SK-N-SH treated with all-trans-retinoic acid at 6 μM for 48 hours (cell line): ENCODE measurements at regions not wholly inside any gene's neighbourhood (a gene's known extent, or its start where the extent isn't known, plus 50 kb on each side); places are given as distances from the start of the nearest gene placed in this dataset.

Experiments used
- ATAC-seq: fragments of 200-7000 bp; cut with Tn5 transposase; 3 replicates; pipeline ENCODE4 v1.9.1; 2020; ENCODE audit warnings: mild to moderate bottlenecking, moderate library complexity
- ARNTL ChIP-seq: fragments of 450-650 bp; formaldehyde crosslinking; IDR thresholded peaks from 2 replicates; pipeline ENCODE4 v1.5.0; 2020; ENCODE audit warnings: low read depth, mild to moderate bottlenecking, moderate library complexity, borderline replicate concordance
- BACH2 ChIP-seq: fragments of 250-450 bp; sonication (Bioruptor Pico); IDR thresholded peaks from 2 replicates; pipeline ENCODE4 v1.9.0; 2021; ENCODE audit warnings: mild to moderate bottlenecking, borderline replicate concordance
- CSDC2 ChIP-seq: fragments of 250-450 bp; sonication (Bioruptor Pico); IDR thresholded peaks from 2 replicates; pipeline ENCODE4 v1.5.0; 2020; ENCODE audit warnings: mild to moderate bottlenecking, moderate library complexity
- GLIS3 ChIP-seq: fragments of 250-450 bp; sonication (Bioruptor Pico); IDR thresholded peaks from 2 replicates; pipeline ENCODE4 v1.5.0; 2020; ENCODE audit warnings: mild to moderate bottlenecking, moderate library complexity
- ISL1 ChIP-seq: fragments of 250-450 bp; sonication (Bioruptor Pico); IDR thresholded peaks from 2 replicates; pipeline ENCODE4 v2.1.2; 2022; ENCODE audit warnings: mild to moderate bottlenecking, moderate library complexity
- OSR1 ChIP-seq: fragments of 250-450 bp; sonication (Bioruptor Pico); IDR thresholded peaks from 2 replicates; pipeline ENCODE4 v1.8.0; 2022; ENCODE audit warnings: moderate library complexity, mild to moderate bottlenecking, inconsistent platforms
- PATZ1 ChIP-seq: fragments of 250-450 bp; sonication (Bioruptor Pico); IDR thresholded peaks from 2 replicates; pipeline ENCODE4 v1.8.0; 2020; ENCODE audit warnings: mild to moderate bottlenecking, moderate library complexity, borderline replicate concordance
- PPARA ChIP-seq: fragments of 250-450 bp; sonication (Bioruptor Pico); IDR thresholded peaks from 2 replicates; pipeline ENCODE4 v1.5.0; 2020; ENCODE audit warnings: mild to moderate bottlenecking, borderline replicate concordance
- RARB ChIP-seq: fragments of 250-450 bp; sonication (Bioruptor Pico); IDR thresholded peaks from 2 replicates; pipeline ENCODE4 v1.8.0; 2021; ENCODE audit warnings: mild to moderate bottlenecking, moderate library complexity
- SNAI2 ChIP-seq: fragments of 250-450 bp; sonication (Bioruptor Pico); IDR thresholded peaks from 2 replicates; pipeline ENCODE4 v1.5.0; 2020; ENCODE audit warnings: mild to moderate bottlenecking, moderate library complexity
- TCF4 ChIP-seq: fragments of 250-450 bp; sonication (Bioruptor Pico); IDR thresholded peaks from 2 replicates; pipeline ENCODE4 v1.8.0; 2021; ENCODE audit warnings: mild to moderate bottlenecking, moderate library complexity, borderline replicate concordance
- TOX ChIP-seq: fragments of 250-450 bp; sonication (Bioruptor Pico); IDR thresholded peaks from 2 replicates; pipeline ENCODE4 v1.8.0; 2021; ENCODE audit warnings: mild to moderate bottlenecking, moderate library complexity, borderline replicate concordance
- ZC3H10 ChIP-seq: fragments of 250-450 bp; sonication (Bioruptor Pico); IDR thresholded peaks from 2 replicates; pipeline ENCODE4 v1.5.1; 2021; ENCODE audit warnings: mild to moderate bottlenecking, moderate library complexity
- ZFP30 ChIP-seq: fragments of 450-650 bp; formaldehyde crosslinking; IDR thresholded peaks from 2 replicates; pipeline ENCODE4 v1.5.0; 2022; ENCODE audit warnings: mild to moderate bottlenecking, moderate library complexity
- ZNF565 ChIP-seq: fragments of 450-650 bp; formaldehyde crosslinking; conservative IDR thresholded peaks from 2 replicates; pipeline ENCODE4 v1.5.0; 2020; ENCODE audit warnings: low read depth, mild to moderate bottlenecking, moderate library complexity
- ZNF70 ChIP-seq: fragments of 450-650 bp; formaldehyde crosslinking; IDR thresholded peaks from 2 replicates; pipeline ENCODE4 v1.5.0; 2020; ENCODE audit warnings: mild to moderate bottlenecking, moderate library complexity
- ZNF8 ChIP-seq: fragments of 450-650 bp; formaldehyde crosslinking; IDR thresholded peaks from 2 replicates; pipeline ENCODE4 v1.5.0; 2020; ENCODE audit warnings: mild to moderate bottlenecking, moderate library complexity
- TF ChIP-seq, protein P1 (sequence below): fragments of 250-450 bp; sonication (Bioruptor Pico); IDR thresholded peaks from 2 replicates; pipeline ENCODE4 v1.5.0; 2020; ENCODE audit warnings: mild to moderate bottlenecking, moderate library complexity
- TF ChIP-seq, protein P2 (sequence below): fragments of 250-450 bp; sonication (Bioruptor Pico); IDR thresholded peaks from 2 replicates; pipeline ENCODE4 v1.5.1; 2020; ENCODE audit warnings: low read depth, mild to moderate bottlenecking, moderate library complexity
- TF ChIP-seq, protein P3 (sequence below): fragments of 250-450 bp; sonication (Bioruptor Pico); IDR thresholded peaks from 2 replicates; pipeline ENCODE4 v1.5.1; 2021; ENCODE audit warnings: mild to moderate bottlenecking, moderate library complexity

GRCh38 chr2:17030047-17030446, 364.4 kb upstream of the CYRIA start:
- ATAC-seq, result no peak; the same call in 2 of the 3 replicates
- TF ChIP-seq BACH2 (CRISPR knock-in tag), result no peak
- 0 out of 2 replicates have a peak, but pooled peaks have one; percentile 3 for TF ChIP-seq ZNF8 (CRISPR knock-in tag)
- TF ChIP-seq ZFP30 (CRISPR knock-in tag), result no peak
- TF ChIP-seq SNAI2 (CRISPR knock-in tag), result 0 out of 2 replicates have a peak, but pooled peaks have one; percentile 15
- TF ChIP-seq PPARA (CRISPR knock-in tag), result no peak
- no peak for TF ChIP-seq ARNTL (CRISPR knock-in tag)
- no peak for TF ChIP-seq GLIS3 (CRISPR knock-in tag)
- TF ChIP-seq TCF4 (CRISPR knock-in tag), result peak; percentile 90; the same call in 1 of the 2 replicates
- TF ChIP-seq, protein P1, sequence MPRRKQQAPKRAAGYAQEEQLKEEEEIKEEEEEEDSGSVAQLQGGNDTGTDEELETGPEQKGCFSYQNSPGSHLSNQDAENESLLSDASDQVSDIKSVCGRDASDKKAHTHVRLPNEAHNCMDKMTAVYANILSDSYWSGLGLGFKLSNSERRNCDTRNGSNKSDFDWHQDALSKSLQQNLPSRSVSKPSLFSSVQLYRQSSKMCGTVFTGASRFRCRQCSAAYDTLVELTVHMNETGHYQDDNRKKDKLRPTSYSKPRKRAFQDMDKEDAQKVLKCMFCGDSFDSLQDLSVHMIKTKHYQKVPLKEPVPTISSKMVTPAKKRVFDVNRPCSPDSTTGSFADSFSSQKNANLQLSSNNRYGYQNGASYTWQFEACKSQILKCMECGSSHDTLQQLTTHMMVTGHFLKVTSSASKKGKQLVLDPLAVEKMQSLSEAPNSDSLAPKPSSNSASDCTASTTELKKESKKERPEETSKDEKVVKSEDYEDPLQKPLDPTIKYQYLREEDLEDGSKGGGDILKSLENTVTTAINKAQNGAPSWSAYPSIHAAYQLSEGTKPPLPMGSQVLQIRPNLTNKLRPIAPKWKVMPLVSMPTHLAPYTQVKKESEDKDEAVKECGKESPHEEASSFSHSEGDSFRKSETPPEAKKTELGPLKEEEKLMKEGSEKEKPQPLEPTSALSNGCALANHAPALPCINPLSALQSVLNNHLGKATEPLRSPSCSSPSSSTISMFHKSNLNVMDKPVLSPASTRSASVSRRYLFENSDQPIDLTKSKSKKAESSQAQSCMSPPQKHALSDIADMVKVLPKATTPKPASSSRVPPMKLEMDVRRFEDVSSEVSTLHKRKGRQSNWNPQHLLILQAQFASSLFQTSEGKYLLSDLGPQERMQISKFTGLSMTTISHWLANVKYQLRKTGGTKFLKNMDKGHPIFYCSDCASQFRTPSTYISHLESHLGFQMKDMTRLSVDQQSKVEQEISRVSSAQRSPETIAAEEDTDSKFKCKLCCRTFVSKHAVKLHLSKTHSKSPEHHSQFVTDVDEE (CRISPR knock-in tag), result peak; percentile 91

- TF ChIP-seq, protein P1 (CRISPR knock-in tag), result no peak
- no peak for TF ChIP-seq ISL1
- TF ChIP-seq ZFP30 (CRISPR knock-in tag), result no peak
- no peak for ATAC-seq
These were observed 346.7 kb upstream of the CYRIA start for GRCh38 chr2:17012297-17012696.

- TF ChIP-seq ISL1 (peak; percentile 32; the same call in 1 of the 2 replicates), TCF4 (CRISPR knock-in tag) (peak; percentile 59), ZC3H10 (CRISPR knock-in tag) (no peak), SNAI2 (CRISPR knock-in tag) (peak; percentile 92)
- ATAC-seq, result no peak
These were observed 344.5 kb upstream of the CYRIA start for GRCh38 chr2:17010104-17010503.

DNA sequence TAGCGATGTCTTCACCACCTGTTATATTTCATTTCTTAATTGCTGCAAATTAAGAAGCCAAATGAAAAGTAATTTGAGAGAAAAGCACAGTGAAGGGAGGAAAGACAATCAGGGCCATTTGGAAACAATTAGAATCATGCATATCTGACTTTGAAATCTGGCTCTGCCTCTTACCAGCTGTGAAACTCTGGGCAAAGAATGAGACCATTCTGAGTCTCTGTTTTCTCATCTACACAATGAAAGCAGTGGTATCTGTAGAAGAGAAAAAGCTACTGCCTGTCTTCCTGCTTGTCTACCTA, 334.5 kb upstream of the CYRIA start:
- ATAC-seq, result no peak; the same call in 2 of the 3 replicates
- no peak for TF ChIP-seq CSDC2 (CRISPR knock-in tag)
- no peak for TF ChIP-seq ZNF70
- TF ChIP-seq, protein P2, sequence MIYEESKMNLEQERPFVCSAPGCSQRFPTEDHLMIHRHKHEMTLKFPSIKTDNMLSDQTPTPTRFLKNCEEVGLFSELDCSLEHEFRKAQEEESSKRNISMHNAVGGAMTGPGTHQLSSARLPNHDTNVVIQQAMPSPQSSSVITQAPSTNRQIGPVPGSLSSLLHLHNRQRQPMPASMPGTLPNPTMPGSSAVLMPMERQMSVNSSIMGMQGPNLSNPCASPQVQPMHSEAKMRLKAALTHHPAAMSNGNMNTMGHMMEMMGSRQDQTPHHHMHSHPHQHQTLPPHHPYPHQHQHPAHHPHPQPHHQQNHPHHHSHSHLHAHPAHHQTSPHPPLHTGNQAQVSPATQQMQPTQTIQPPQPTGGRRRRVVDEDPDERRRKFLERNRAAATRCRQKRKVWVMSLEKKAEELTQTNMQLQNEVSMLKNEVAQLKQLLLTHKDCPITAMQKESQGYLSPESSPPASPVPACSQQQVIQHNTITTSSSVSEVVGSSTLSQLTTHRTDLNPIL, result no peak; the same call in 1 of the 2 replicates
- no peak for TF ChIP-seq PATZ1 (CRISPR knock-in tag)
- TF ChIP-seq GLIS3 (CRISPR knock-in tag), result no peak
- peak; percentile 48; the same call in 1 of the 2 replicates for TF ChIP-seq SNAI2 (CRISPR knock-in tag)
- TF ChIP-seq OSR1 (CRISPR knock-in tag), result no peak
- TF ChIP-seq ZNF8 (CRISPR knock-in tag), result peak; percentile 21; the same call in 1 of the 2 replicates
- TF ChIP-seq, protein P1 (CRISPR knock-in tag), result peak; percentile 87; the same call in 1 of the 2 replicates
- TF ChIP-seq ZC3H10 (CRISPR knock-in tag), result no peak
- no peak for TF ChIP-seq RARB
- TF ChIP-seq, protein P3, sequence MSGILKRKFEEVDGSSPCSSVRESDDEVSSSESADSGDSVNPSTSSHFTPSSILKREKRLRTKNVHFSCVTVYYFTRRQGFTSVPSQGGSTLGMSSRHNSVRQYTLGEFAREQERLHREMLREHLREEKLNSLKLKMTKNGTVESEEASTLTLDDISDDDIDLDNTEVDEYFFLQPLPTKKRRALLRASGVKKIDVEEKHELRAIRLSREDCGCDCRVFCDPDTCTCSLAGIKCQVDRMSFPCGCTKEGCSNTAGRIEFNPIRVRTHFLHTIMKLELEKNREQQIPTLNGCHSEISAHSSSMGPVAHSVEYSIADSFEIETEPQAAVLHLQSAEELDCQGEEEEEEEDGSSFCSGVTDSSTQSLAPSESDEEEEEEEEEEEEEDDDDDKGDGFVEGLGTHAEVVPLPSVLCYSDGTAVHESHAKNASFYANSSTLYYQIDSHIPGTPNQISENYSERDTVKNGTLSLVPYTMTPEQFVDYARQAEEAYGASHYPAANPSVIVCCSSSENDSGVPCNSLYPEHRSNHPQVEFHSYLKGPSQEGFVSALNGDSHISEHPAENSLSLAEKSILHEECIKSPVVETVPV, result no peak
- no peak for TF ChIP-seq TOX
- TF ChIP-seq ZNF565 (CRISPR knock-in tag), result no peak
- TF ChIP-seq BACH2 (CRISPR knock-in tag), result no peak
